ENCODE measurements at regions not wholly inside any gene's neighbourhood (a gene's known extent, or its start where the extent isn't known, plus 50 kb on each side); places are given as distances from the start of the nearest gene placed in this dataset.

DNA sequence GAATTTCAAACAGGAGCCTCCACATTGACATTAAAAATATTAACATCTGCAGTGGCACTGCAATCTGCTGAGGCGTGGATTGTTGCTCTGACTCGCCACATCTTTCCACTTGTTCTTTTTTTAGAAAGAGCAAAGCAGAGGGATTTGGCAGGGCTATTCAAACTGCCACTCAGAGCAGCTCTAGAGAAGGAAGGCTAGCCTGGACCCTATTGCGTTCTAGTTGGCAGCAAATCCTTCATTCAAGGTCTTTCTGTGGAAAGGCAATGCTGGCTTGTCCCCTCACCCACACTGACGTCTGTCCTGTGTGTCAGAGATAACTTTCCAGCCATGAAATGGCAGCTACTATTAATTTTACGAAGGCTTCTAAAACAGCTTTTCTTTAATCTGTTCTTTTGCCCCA, 483.2 kb upstream of the SGO1 start:
- TF ChIP-seq POLR2A (IDR thresholded peaks at IDR 0.05), result no peak
- TF ChIP-seq CTCF (IDR thresholded peaks at IDR 0.05), result no peak

All from testis (tissue), 2 donors.